Fibroblast of the conjunctiva (primary cell): ENCODE measurements at regions not wholly inside any gene's neighbourhood (a gene's known extent, or its start where the extent isn't known, plus 50 kb on each side); places are given as distances from the start of the nearest gene placed in this dataset.
"Not testable (repeated sequence)": the region's sequence is repeated elsewhere in the genome, so short reads cannot be mapped to it uniquely, and the experiment has no call there.

Experiments
- DNase-seq: peaks from one replicate; pipeline ENCODE4 v3.0.0-alpha.2; 2010; ENCODE audit warnings: low read depth

DNA sequence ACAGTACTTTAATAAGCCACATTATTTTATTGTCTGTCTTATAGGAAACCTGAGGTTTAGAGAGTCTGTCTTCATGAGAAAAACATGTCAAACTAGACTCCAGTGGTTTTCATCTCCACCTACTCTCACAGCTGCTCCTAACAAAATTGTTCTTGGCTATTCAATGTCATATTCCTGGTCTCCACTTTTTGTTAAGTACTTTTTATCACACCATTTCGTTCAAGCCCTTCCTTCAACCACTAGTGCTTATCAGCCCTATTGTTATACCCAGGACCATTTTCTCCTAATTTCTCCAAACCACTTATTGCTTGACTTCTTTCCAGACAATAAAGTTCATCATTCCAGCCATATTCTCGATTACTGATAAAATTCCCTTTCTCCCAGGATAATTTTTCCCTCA is 1674.3 kb upstream of the AGA start:
- no peak for DNase-seq

DNA sequence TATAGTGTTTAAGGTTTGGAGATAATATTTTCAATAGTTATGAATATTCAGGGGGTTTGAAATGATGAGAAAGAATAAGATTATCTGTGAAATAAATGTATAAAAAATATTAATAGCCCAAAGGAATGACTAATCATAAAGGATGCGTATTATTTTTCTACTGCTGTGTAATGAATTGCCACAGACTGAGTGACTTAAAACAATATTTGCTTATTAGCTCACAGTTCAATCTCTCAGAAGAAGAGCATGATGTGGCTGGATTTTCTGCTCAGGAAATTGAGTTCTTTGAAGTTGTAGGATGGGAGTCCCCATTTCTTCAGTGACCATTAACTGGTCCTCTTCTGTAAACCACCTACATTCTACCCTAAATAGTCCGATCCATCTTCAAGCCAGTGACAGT is 1680.8 kb upstream of the AGA start:
- no peak for DNase-seq

DNA sequence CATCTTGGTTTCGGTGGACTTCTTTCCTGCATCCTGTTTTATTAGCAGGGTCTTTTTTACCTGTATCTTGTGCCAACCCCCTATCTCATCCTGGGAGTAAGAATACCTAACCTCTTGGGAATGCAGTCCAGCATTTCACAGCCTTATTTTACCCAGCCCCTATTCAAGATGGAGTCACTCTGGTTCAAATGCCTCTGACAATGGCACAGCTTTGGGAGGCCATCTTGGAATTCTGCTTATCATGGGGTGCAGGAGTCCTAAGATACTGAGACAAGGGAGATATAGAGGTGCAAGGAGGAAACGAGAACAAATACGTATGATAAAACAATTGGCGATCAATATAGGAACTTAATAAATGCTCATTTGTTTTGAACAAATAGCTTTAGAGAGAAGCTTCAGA is 1682.2 kb upstream of the AGA start:
- no peak for DNase-seq

DNA sequence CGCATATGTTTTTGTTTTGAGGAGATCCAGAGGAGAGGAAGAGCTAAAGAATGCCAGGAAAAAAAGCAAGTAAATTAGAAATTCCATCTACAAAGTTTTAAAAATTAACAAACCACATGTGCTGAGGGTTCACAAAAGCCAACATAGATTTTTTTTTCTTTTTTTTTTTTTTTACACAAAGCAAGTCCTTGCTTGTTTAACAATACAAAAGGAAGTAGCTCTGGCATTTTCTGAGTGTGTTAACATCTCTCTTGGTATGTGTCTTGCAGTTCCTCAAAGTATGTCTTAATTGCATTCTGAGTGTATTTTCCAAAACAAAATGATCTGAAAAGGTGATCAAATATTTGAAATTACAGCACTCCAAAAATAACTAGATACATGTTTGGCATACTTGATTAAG is 1682.7 kb upstream of the AGA start:
- no peak for DNase-seq

DNA sequence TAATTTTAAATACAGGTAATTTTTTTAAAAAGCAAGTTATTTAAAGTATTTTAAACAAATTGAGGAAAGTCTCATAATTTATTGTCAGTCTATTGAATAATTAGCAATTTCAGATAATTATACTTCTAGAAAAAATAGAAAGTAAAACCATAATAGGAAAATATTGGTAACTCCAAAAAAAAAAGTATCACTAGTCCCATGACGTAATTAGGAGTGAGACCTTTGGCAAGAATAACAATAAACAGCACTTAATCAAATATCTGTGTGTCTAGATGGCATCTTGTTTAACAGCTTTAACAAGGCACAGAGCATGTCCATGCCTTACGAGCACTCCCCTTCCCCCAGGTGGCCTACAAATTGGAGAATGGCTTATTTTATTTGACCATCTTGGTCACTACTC is 1683.6 kb upstream of the AGA start:
- DNase-seq, result no peak

DNA sequence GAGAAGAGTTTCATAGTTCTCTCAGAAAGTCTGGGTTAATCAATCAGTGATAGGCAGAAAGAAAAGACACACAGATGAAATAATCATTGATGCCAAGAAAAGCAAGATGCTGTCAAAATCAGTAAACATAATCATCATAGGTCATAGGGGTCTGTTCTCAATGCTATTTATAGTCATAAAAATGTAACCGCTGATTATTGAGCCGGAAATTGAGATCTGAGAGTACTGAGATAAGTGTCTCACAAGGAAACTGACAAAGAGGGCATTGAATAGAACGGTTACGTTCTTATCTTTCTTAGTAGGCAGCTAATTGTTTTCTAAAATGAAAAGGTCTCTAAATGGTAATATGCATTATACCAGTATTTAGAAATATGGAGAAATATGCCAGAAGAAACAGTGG is 1686.1 kb upstream of the AGA start:
- DNase-seq, result no peak

DNA sequence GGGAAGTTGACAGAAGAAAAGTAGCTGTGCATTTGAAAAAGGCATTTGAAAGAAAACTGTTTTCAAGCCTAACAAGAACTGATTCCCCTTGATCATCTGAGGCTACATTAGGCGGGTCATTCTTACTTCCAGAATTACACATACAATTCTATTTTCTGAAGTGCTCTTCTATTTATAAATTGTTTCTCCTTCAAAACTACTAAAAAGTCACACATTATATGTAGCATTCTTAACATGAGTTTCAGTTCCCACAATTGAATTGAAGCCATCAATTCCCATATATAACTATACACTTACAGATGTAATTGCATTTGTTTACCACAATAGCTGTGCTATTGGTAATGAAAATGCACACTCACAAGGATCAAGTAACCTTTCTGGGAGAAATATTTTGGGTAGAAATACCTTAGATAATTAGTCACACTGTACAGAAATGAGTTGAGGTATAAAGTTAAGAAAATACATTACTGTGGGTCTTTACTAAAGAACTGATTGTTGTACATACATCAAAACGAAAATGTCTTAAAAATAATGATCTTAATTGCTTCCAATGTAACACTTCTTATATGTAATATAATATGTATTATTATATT is 1688.0 kb upstream of the AGA start:
- no peak for DNase-seq

DNA sequence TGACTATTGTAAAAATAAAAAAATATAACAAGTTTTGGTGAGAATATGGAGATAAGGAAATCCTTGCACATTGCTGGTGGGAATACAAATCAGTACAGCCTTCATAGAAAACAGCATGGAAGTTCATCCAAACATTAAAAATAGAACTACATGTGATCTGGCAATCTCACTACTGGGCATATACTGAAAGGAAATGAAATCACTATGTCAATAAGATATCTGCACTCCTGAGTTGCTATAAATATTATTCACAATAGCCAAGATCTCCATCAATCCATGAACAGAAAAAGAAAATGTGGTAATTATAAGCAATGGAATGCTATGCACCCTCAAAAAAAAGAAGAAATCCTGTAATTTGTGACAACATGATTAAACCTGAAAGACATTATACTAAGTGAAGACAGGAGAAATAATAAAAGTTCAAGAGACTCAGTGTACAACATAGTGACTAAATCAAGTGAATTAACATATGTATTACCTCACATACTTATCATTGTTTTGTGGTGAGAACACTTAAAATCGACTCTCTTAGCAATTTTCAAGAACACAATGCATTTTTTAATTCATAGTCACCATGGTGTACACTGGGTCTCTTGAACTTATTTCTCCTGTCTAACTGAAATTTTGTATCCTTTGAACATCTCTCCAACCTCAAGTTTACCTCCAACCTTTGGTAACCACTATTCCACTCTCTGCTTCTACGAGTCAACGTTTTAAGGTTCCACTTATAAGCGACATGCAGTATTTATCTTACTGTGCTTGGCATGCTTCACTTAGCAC is 1703.7 kb upstream of the AGA start:
- no peak for DNase-seq

DNA sequence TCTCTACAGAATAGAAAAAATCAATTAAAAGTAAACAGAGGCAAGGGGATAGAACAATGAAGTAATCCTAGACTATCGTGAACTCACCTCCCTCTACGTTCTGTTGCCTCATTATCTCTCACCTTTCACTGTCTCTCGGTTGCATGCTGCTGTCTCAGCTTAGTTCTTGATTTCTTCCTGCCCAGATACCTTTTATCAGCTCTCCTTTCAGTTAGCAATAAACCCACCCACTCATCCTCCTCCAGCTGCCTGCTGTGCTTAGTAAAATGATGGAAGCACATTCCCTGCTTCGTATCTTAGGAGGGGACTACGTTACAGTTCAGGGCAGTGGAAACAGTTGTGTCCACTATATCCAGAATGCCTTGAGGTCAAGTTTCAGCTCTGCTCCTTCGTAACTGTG is 1709.5 kb upstream of the AGA start:
- no peak for DNase-seq

DNA sequence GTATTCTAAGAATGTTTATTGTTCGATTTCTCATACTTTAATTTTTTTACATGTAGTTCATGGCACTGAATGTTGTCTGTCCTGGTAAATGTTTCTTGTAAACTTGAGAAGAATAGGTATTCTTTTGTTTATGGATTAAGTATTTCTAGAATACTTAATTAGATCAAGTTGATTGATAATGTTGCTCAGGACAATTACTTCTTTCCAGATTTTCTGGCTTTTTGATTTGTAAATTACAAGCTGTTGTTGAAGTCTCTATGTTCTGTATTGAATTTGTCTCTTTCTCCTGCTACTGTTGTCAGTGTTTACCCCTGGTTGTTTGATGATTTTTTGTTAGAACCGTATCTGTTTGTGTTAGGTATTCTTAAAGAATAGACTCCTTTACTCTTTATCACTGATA is 1720.9 kb upstream of the AGA start:
- no peak for DNase-seq

DNA sequence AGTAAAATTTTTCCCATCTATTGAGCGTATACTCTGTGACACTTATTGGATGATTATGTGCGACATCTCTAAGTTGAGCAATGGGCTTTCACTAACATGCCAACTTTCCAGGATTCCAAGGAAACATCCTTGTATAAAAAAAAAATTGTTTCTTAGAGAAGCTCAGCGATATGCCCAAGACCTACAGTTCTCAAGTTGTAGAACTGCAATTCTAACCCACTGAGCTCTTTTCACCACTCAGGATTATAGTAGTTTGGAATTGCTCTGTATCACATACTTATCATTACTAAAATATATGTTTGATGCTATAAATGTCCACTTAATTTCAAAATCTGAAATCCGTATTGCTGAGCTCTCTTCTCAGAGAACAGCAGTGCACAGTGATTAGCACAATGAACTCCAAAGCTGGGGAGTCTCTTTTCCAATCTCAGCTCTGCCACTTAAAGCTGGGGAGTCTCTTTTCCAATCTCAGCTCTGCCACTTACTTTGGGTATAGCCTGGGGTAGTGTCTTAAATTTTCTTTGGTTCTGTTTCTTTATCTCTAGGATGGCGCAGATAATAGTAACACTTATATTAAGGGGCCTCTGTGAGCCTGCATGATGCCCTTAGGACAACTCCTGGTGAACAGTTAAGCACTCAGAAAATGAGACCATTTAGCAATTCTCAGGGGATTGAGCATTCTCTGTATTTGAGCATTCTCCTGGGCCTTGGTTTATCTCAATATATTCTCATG is 1722.2 kb upstream of the AGA start:
- no peak for DNase-seq

DNA sequence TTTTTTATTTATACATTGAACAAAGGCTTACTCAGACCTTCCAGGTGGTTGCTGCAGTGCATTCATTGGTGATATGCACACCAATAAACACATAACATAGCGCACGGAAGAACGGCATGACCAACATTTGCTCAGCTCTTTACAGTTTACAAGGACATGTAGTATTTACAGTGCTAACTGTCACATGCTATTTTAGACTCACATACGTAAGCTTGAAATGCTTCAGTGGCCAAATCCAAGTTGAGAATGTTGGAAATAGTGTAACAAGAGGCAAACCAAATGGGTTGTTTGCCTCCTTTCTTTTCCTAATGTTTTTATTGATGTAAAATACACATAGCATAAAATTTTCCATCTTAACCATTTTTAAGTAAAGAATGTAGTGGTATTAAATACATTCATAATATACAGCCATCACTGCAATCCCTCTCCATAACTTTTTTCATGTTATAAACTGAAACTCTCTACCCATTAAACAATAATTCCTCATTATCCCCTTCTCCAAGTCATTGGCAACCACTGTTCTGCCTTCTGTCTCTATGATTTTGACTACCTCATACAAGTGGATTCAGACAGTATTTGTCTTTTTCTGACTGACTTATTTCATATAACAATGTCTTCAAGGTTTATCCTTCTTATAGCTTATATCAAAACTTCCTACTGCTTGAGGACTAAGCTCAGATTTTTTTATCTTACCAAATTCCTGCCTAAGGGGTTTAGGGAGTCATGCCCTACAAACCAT is 1722.9 kb upstream of the AGA start:
- DNase-seq, result no peak

DNA sequence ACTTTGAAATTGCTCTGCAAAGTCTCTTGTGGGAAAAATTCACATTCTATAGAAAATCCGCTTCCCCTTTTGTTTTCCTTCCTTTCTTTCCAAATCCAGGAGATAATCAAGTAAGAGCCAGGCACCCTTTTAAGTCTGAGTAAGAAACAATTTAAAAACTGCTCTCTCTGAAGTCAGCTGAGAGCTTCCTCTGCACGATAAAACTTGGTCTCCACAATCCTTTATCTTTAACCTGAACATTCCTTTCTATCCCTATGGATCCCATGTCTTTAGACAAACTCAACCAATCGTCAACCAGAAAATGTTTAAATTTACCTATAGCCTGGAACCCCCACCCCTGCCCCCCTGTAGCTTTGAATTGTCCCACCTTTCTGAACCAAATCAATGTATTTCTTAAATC is 1723.6 kb upstream of the AGA start:
- DNase-seq, result no peak

DNA sequence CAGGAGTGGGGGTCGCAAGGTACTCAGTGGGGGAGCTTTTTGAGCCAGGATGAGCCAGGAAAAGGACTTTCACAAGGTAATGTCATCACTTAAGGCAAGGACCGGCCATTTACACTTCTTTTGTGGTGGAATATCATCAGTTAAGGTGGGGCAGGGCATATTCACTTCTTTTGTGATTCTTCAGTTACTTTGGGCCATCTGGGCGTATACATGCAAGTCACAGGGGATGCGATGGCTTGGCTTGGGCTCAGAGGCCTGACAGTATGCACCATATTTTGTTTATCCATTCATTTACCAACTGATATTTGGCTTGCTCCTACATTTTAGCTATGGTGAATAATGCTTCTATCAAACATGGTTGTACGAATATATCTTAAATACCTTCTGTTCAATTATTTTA is 1728.1 kb upstream of the AGA start:
- not testable (repeated sequence) for DNase-seq

DNA sequence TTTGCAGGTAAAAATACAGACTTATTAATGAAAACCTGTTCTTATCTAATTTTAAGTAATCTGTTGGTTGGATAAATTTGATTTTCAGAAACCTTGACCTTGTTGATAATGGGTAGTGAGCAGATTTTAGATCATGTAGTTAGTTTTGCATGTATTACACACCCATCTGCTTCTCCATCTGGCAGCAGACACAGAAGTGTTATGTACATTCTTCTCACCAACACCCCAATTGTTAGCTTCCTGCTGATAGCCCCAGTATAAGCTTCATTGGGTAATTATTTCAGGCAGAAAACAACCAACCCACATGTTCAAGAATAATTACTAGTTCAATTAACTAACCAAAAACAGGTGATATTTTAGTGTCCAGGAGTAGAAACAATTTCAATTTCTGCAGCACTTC is 1740.5 kb upstream of the AGA start:
- DNase-seq, result no peak

DNA sequence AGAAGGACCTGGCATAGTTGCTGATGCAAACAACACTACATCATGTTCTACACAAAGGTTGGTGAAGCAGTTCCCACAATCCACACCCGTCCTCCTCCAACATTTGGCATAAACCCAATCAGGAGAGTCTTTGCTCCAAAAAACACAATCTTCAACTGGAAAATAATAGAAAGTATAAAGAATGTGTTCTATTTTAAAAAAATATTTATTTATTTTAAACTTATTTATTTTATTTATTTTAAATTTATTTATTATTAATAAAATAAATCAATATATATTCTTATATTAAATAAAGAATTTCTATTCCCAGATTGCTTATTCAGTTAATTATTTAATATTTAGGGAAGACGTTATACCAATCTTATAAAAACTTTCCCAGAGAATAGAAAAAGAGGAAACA is 1753.7 kb upstream of the AGA start:
- DNase-seq, result no peak

DNA sequence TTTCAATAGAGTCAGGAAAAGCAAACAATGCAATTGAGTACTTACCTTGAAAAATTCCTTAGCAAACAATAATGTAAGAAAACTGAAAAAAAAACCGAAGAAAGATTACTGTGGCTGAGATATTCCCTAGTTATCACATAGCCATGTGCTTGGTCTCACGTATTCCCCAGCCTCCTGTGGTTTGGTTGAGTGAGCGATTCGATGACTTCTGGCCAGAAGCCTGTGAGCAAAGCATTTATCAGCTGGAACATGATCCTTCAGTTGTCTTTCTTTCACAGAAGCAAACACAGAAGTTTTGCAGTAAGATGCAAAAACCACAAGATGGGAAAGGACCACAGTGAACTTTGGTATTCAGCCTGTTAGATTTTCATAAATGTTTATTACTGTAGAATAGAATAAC is 1754.3 kb upstream of the AGA start:
- DNase-seq, result no peak

DNA sequence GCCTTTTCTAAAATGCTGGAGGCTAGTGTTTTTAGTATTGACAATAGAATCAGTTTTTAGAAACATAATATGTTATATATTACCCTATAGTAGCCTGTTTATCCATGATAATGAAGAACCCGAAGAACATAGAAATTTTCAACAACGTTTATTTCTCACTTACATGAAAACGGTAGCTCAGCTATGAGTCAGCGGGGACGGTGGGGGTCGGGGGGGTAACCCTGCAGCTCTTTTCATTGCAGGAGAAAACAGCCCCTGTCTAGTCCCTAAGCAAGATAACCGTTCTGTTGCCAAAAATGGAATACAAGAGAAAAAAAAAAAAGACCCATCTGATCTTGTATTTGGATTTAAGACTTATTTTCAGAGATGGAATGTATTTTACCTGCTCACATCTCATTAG is 1758.4 kb upstream of the AGA start:
- DNase-seq, result no peak

DNA sequence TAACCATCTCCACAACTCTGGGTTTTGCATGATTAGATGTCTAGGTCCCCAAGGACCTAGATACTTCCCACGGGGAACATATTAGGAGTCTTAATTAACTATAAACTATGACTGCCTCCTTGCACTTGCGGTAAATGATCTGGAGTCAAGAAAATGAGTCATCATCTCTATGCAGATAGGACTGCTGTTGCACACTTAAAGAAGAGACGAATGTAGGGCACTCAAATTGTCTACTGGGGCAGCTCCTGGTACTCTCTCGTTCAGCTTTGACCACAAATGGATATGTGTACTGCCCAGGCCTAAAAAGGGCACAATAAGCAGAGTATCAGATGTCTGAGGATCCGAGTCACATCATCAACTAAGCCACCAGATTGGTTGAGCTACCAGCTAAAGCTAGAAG is 1783.4 kb upstream of the AGA start:
- DNase-seq, result no peak

DNA sequence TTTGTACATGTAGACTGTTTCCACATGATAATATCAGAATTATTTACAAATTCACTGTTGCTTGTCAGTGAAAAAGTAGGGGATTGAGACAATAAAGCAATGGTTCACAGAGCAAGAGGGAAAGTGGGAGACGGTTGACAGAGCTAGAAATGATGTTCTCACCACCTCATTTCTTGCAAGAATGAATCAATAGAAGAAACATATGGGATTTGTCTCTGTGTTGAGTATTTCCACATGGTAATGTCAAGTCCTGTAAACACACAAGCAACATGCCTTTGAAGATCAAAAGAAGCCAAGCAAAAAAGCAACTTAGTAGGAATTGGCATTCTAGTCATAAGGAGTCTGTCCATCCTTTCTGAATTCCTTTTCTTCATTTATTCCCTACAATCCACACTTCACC is 1806.6 kb upstream of the AGA start:
- no peak for DNase-seq

DNA sequence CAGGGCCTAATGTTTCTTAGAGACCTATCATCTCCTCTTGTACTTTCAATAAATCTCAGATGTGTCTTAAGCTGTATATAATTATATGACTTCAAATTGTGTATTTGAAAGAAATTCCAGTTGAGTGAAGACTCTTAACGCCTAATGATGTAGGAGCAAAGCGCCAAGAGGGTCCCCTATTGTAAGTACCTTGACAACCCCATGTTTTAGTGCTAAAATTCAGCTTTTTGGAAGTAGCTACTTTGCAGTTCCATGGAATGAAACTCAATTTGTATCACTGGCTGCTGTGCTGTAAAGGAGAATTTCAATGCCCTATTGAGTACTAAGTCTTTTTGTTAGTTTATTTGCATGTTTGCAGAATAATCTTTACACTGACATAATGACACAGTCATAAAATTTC is 1826.6 kb upstream of the AGA start:
- DNase-seq, result no peak

DNA sequence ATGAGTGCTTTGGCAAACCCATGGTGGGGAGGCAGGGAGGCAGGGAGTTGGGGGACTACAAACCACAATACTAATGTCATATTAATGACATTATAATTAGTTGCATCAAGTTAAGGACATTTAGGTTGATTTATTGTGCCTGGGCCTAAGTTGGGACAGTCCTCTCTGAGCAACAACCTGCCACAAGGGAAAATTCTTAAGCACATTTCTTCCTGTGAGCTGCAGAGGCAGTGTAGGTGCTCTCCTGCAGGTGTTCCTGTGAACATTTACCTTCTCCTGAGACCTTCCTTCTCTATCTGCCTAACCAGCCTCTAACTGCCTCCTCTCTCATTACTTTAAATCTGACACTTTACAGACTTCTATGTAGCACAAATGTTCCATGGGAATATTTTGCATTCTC is 1830.0 kb upstream of the AGA start:
- no peak for DNase-seq

DNA sequence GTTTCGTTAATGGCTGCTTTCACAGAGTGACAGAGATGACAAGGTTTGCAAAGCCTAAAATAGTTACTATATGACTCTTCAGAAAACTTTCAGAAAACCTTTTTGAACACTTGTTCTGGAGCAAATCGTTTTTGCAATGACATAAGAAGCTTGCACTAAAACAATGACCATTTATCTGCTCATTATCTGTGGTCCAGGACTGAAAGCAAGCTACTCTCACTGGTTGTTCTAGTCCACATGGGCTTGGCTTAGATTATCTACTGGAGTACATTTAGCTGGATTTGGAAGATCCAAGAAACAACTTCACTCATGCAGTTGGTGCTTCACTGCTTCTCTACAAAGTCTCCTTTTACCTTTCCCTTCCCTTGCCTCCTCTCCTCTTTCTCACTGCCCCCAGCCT is 1836.4 kb upstream of the AGA start:
- no peak for DNase-seq
